WTC11 (cell line): ENCODE measurements at regions not wholly inside any gene's neighbourhood (a gene's known extent, or its start where the extent isn't known, plus 50 kb on each side); places are given as distances from the start of the nearest gene placed in this dataset.

Source experiments
- CTCF ChIP-seq: fragments of 200-600 bp; IDR thresholded peaks from 2 replicates; pipeline ENCODE4 v1.8.0; 2022; ENCODE audit warnings: antibody characterized with exemption
- IRF1 ChIP-seq: sonication (generic); formaldehyde crosslinking; IDR thresholded peaks from 2 replicates; pipeline ENCODE4 v1.8.0; 2023; ENCODE audit warnings: missing genetic modification reagents
- IRF2 ChIP-seq: sonication (generic); formaldehyde crosslinking; IDR thresholded peaks from 2 replicates; pipeline ENCODE4 v1.8.0; 2022; ENCODE audit warnings: low read depth, missing genetic modification reagents, borderline replicate concordance
- JUN ChIP-seq: sonication (generic); formaldehyde crosslinking; IDR thresholded peaks from 2 replicates; pipeline ENCODE4 v1.8.0; 2023; ENCODE audit warnings: mild to moderate bottlenecking, missing genetic modification reagents
- USF1 ChIP-seq: sonication (generic); formaldehyde crosslinking; IDR thresholded peaks from 2 replicates; pipeline ENCODE4 v1.8.0; 2022; ENCODE audit warnings: mild to moderate bottlenecking, missing genetic modification reagents
- TF ChIP-seq, protein P1 (sequence below): sonication (generic); formaldehyde crosslinking; IDR thresholded peaks from 2 replicates; pipeline ENCODE4 v1.8.1; 2023; ENCODE audit warnings: mild to moderate bottlenecking, moderate library complexity, missing genetic modification reagents
- TF ChIP-seq, protein P2 (sequence below): sonication (generic); formaldehyde crosslinking; IDR thresholded peaks from 2 replicates; pipeline ENCODE4 v1.8.0; 2022; ENCODE audit warnings: mild to moderate bottlenecking, missing genetic modification reagents

DNA sequence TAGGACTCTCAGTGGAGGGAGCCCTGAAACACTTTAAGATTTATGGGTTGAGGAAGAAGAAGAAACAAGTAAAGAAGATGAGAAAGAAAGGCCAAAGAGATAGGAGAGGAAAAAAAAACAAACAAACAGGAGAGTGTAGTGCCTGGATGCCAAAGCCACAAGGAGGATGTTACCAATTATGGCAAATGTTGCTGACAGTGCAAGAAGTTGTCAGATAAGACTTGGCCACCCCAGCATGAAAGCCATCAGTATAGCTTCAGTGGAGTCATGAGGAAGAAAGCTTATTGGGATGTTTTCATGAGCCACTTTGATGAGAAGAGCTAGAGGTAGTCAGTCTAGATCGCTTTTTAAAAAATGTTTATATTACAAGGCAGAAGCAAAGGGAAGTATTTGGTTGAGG lies 380.2 kb upstream of the ADGRL4 start:
- TF ChIP-seq CTCF (no peak), USF1 (CRISPR knock-in tag) (no peak), IRF2 (CRISPR knock-in tag) (no peak), JUN (CRISPR knock-in tag) (no peak), IRF1 (CRISPR knock-in tag) (no peak)
- TF ChIP-seq, protein P1, sequence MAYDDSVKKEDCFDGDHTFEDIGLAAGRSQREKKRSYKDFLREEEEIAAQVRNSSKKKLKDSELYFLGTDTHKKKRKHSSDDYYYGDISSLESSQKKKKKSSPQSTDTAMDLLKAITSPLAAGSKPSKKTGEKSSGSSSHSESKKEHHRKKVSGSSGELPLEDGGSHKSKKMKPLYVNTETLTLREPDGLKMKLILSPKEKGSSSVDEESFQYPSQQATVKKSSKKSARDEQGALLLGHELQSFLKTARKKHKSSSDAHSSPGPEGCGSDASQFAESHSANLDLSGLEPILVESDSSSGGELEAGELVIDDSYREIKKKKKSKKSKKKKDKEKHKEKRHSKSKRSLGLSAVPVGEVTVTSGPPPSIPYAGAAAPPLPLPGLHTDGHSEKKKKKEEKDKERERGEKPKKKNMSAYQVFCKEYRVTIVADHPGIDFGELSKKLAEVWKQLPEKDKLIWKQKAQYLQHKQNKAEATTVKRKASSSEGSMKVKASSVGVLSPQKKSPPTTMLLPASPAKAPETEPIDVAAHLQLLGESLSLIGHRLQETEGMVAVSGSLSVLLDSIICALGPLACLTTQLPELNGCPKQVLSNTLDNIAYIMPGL (CRISPR knock-in tag) = no peak
- TF ChIP-seq, protein P2, sequence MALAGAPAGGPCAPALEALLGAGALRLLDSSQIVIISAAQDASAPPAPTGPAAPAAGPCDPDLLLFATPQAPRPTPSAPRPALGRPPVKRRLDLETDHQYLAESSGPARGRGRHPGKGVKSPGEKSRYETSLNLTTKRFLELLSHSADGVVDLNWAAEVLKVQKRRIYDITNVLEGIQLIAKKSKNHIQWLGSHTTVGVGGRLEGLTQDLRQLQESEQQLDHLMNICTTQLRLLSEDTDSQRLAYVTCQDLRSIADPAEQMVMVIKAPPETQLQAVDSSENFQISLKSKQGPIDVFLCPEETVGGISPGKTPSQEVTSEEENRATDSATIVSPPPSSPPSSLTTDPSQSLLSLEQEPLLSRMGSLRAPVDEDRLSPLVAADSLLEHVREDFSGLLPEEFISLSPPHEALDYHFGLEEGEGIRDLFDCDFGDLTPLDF = no peak
